GM11168 (cell line): ENCODE measurements at regions not wholly inside any gene's neighbourhood (a gene's known extent, or its start where the extent isn't known, plus 50 kb on each side); places are given as distances from the start of the nearest gene placed in this dataset.
"Not testable (repeated sequence)": the region's sequence is repeated elsewhere in the genome, so short reads cannot be mapped to it uniquely, and the experiment has no call there.

Source experiments
- in situ Hi-C: fragments of 300-500 bp; cut with MboI; formaldehyde crosslinking; loops from one replicate; pipeline ENCODE4 v1.12.0; 2022; ENCODE audit warnings: low sequenced_read_pairs; ENCODE audit not compliant: unreplicated experiment

- in situ Hi-C loops: no loop called here
These were observed 1496.1 kb upstream of the C9orf72 start for GRCh38 chr9:29069376-29069775.

- in situ Hi-C loops: no loop called here
These were observed 1504.9 kb upstream of the C9orf72 start for GRCh38 chr9:29078063-29078666.

- in situ Hi-C loops: no loop called here
These were observed 1527.5 kb upstream of the C9orf72 start for GRCh38 chr9:29100762-29101161.

- in situ Hi-C loops: not testable (repeated sequence)
These were observed 1530.9 kb upstream of the C9orf72 start for GRCh38 chr9:29104166-29104565.

- in situ Hi-C loops: no loop called here
These were observed 1545.3 kb upstream of the C9orf72 start for GRCh38 chr9:29118555-29118954.

- in situ Hi-C loops: no loop called here
These were observed 1553.5 kb upstream of the C9orf72 start for GRCh38 chr9:29126783-29127182.

GRCh38 chr9:29129763-29130162 is 1556.5 kb upstream of the C9orf72 start:
- in situ Hi-C loops: no loop called here

- in situ Hi-C loops: no loop called here
These were observed 1571.2 kb upstream of the C9orf72 start for GRCh38 chr9:29144476-29144875.

- in situ Hi-C loops: no loop called here
These were observed 1577.3 kb upstream of the C9orf72 start for GRCh38 chr9:29150606-29151005.

GRCh38 chr9:29160763-29161353 is 1587.6 kb upstream of the C9orf72 start:
- in situ Hi-C loops: no loop called here

- in situ Hi-C loops: no loop called here
These were observed 1600.9 kb upstream of the C9orf72 start for GRCh38 chr9:29174136-29174535.

- in situ Hi-C loops: no loop called here
These were observed 1603.0 kb upstream of the C9orf72 start for GRCh38 chr9:29176231-29176630.

GRCh38 chr9:29176786-29177185 is 1603.5 kb upstream of the C9orf72 start:
- in situ Hi-C loops: no loop called here

GRCh38 chr9:29183971-29184370 is 1610.7 kb upstream of the C9orf72 start:
- in situ Hi-C loops: no loop called here

- in situ Hi-C loops: not testable (repeated sequence)
These were observed 1615.5 kb upstream of the C9orf72 start for GRCh38 chr9:29188771-29189170.

- in situ Hi-C loops: not testable (repeated sequence)
These were observed 1615.9 kb upstream of the C9orf72 start for GRCh38 chr9:29189221-29189620.

- in situ Hi-C loops: no loop called here
These were observed 1625.6 kb upstream of the C9orf72 start for GRCh38 chr9:29198861-29199260.

GRCh38 chr9:29199975-29200374 is 1626.7 kb upstream of the C9orf72 start:
- in situ Hi-C loops: no loop called here

GRCh38 chr9:29200650-29201049 is 1627.4 kb upstream of the C9orf72 start:
- in situ Hi-C loops: no loop called here

- in situ Hi-C loops: no loop called here
These were observed 1630.1 kb upstream of the C9orf72 start for GRCh38 chr9:29203244-29203930.

- in situ Hi-C loops: no loop called here
These were observed 1635.4 kb upstream of the C9orf72 start for GRCh38 chr9:29208670-29209069.
